ENCODE measurements at regions not wholly inside any gene's neighbourhood (a gene's known extent, or its start where the extent isn't known, plus 50 kb on each side); places are given as distances from the start of the nearest gene placed in this dataset.
"Not testable (repeated sequence)": the region's sequence is repeated elsewhere in the genome, so short reads cannot be mapped to it uniquely, and the experiment has no call there.

DNA sequence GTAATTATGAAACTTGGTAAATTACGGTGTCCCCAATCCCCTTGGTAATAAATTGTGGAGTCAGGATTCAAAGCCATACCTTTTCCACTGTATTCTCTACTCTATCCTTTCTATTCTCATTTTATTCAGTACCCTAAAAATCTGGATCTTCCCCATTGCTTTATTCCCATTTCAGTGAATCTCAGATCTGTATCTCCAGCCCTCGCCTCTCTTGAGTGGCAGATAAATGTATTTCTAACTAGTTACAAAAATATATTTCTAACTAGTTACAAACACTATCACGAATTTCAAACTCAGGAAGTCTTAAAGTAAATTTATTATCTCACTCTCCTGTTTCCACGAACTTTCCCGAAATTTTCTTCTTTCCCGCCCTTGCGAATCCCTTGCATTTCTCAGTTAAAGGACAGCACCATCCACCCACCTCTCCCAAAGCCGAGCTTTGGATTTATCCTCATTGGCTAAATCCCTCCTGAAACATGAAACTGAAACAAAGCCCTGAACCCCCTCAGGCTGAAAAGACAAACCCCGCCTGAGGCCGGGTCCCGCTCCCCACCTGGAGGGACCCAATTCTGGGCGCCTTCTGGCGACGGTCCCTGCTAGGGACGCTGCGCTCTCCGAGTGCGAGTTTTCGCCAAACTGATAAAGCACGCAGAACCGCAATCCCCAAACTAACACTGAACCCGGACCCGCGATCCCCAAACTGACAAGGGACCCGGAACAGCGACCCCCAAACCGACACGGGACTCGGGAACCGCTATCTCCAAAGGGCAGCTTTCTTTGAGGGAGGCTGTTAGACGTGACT is 164.3 kb upstream of the PABPC3 start:
- Mint-ChIP-seq H3K9me3 (no peaks in the 10 kb centered on the region), H3K27me3 (peaks cover 34% of the 10 kb centered on the region), H3K4me1 (peaks cover 13% of the 10 kb centered on the region), H3K4me3 (no peak overlapping the region), H3K27ac (no peak overlapping the region), H3K36me3 (ENCODE audit: low read depth) (no peaks in the 10 kb centered on the region)
- POLR2A ChIA-PET, result no interaction called here
- intact Hi-C loops (cut with micrococcal nuclease), result no loop called here
- CTCF ChIA-PET, result no interaction called here
- ATAC-seq (ENCODE audit: low read depth), result no peak
- TF ChIP-seq, protein P1, sequence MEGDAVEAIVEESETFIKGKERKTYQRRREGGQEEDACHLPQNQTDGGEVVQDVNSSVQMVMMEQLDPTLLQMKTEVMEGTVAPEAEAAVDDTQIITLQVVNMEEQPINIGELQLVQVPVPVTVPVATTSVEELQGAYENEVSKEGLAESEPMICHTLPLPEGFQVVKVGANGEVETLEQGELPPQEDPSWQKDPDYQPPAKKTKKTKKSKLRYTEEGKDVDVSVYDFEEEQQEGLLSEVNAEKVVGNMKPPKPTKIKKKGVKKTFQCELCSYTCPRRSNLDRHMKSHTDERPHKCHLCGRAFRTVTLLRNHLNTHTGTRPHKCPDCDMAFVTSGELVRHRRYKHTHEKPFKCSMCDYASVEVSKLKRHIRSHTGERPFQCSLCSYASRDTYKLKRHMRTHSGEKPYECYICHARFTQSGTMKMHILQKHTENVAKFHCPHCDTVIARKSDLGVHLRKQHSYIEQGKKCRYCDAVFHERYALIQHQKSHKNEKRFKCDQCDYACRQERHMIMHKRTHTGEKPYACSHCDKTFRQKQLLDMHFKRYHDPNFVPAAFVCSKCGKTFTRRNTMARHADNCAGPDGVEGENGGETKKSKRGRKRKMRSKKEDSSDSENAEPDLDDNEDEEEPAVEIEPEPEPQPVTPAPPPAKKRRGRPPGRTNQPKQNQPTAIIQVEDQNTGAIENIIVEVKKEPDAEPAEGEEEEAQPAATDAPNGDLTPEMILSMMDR (IDR thresholded peaks at IDR 0.05), result no peak
- DNase-seq, result no peak

DNA sequence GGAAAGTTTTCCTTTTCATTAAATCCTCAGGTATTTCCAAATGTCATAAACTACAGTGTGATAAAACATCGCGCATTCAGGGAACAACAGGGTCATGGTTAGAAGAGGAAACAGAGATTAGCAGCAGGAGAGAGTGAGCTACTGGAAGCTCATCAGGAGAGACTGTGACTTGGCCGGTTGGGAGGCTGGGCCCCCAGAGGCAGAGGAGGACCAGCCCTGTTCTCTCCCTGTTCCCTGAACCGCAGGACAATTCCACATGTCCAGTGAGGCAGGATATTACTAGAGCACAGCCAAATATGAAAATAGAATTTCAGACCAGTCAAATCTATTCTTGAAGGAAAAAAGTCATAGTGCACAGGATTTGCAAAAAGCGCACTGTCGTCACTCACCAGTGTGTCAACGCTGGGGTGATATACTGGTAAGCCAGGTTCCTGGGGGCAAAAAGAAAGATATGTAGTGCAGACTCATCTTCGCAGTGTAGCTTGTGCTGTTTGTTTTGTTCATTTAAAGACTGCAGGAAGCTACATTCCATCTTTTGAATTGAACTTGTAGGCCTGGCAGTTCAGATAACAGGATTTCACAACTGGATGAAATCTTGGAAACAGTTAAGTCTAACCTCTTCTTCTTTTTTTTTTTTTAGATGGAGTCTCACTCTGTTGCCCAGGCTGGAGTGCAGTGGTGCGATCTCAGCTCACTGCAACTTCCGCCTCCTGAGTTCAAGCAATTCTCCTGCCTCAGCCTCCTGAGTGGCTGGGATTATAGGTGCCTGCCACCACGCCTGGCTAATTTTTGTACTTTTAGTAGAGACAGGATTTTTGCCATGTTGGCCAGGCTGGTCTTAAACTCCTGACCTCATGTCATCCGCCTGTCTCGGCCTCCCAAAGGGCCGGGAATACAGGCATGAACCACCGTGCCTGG is 162.6 kb upstream of the PABPC3 start:
- H3K27me3 Mint-ChIP-seq, result peaks cover 41% of the 10 kb centered on the region
- DNase-seq; CTCF ChIA-PET; H3K4me3 Mint-ChIP-seq; H3K36me3 Mint-ChIP-seq (ENCODE audit: low read depth); POLR2A ChIA-PET; intact Hi-C loops (cut with micrococcal nuclease); ATAC-seq (ENCODE audit: low read depth); H3K27ac Mint-ChIP-seq; H3K9me3 Mint-ChIP-seq: not testable (repeated sequence)
- H3K4me1 Mint-ChIP-seq, result peaks cover 13% of the 10 kb centered on the region

DNA sequence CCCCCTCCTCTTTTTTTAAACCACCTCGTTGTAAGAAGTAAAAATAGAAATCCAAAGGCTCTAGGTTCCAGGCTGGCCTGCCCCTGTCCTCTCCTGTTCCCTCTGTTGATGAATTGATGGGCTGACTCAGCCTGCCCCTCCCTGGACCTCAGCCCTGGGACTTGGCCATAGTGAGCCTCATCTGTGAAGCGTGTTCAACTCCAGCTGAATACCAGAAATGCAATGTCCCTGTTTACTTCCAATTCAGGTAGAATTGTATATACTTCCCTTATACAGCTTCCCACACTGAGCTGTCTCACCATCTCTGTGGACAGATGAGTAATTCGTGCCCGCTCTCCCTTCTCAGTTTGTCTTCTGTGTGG is 161.9 kb upstream of the PABPC3 start:
- H3K36me3 Mint-ChIP-seq (ENCODE audit: low read depth); ATAC-seq (ENCODE audit: low read depth); DNase-seq; intact Hi-C loops (cut with micrococcal nuclease); H3K9me3 Mint-ChIP-seq; H3K4me3 Mint-ChIP-seq; POLR2A ChIA-PET; CTCF ChIA-PET; H3K27ac Mint-ChIP-seq: not testable (repeated sequence)
- peaks cover 41% of the 10 kb centered on the region for H3K27me3 Mint-ChIP-seq
- peaks cover 13% of the 10 kb centered on the region for H3K4me1 Mint-ChIP-seq

DNA sequence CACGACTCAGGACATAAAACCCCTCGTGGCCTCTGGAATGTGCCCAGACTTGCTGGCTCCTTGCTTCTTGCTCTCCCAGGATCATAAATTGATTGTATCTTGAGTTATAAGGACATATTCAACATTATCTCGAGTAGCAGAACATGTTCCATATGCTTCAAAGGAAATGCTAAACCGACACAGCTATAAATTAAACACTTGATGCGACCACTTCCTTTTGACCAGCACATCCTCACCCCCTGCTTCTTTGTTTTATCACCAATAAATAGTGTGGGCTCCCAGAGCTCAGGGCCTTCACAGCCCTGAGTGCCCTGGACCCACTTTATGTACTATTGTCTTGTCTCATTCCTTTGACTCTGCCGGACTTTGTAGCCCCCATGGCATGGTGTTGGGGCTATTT is 157.0 kb upstream of the PABPC3 start:
- Mint-ChIP-seq H3K27me3 (peaks cover 24% of the 10 kb centered on the region), H3K9me3 (peaks cover 6% of the 10 kb centered on the region), H3K4me1 (peaks cover 2% of the 10 kb centered on the region), H3K4me3 (no peak overlapping the region), H3K36me3 (ENCODE audit: low read depth) (no peaks in the 10 kb centered on the region), H3K27ac (no peak overlapping the region)
- TF ChIP-seq, protein P1 (IDR thresholded peaks at IDR 0.05), result no peak
- ATAC-seq (ENCODE audit: low read depth) (no peak), DNase-seq (no peak)
- ChIA-PET CTCF (no interaction called here), POLR2A (no interaction called here)
- intact Hi-C loops (cut with micrococcal nuclease), result no loop called here

DNA sequence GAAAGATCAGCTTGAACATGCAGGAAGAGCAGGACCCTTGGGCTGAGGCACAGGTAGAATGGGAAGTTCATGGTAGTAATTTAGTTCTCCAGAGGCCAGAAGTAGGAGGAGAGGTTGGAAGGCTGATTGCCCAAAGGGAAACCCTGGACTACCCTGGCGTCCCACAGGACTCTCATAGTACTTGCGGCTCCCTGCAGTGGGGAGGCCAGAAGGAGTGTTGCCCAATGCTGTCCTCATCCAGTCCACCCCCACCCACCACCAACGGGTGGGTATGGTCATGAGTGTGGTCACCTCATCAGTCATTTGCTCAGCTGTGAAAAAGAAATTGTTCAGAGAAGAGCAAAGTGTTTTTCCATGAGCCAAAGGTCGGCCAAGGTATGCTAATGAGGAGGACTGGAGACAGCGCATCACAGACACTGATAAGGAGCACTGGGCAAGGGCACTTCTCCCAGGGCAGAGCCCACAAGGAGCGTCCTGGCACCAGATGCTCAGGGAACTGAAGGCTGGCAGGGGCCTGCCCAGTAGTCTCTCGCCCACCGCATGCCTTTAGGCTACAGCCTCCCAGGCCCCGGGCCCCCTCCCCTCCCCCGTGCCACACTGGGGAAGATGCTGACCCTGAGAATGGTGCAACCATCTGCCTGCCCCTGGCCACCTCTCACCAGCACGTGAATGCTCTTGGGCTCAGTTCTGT is 154.8 kb upstream of the PABPC3 start:
- H3K36me3 Mint-ChIP-seq (ENCODE audit: low read depth); H3K4me3 Mint-ChIP-seq; CTCF ChIA-PET; POLR2A ChIA-PET; H3K27ac Mint-ChIP-seq; DNase-seq; ATAC-seq (ENCODE audit: low read depth); H3K4me1 Mint-ChIP-seq; H3K9me3 Mint-ChIP-seq: not testable (repeated sequence)
- intact Hi-C loops (cut with micrococcal nuclease), result loop anchor here (10.0 kb wide), 1 partner anchor 56 kb away; no protein-coding TSS in a partner anchor
- peaks cover 26% of the 10 kb centered on the region for H3K27me3 Mint-ChIP-seq

DNA sequence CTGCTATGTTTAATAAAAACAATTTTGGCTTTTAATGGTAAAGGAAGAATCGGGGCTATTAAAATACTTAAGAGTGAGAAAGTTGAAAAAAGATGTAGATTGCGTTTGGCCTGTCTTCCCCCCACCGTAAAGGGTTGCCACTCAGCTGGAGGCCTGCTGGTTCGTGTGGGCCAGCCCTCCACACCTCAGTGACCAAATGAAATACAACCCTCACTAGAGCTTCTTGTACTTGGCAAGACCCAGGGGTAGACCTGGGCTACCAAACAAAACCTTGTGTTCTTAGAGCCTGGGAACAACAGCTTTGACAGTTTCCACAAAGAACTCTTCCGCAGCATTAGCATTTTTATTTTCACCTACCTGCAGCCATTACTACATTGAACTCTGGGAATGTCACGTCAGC is 152.8 kb upstream of the PABPC3 start:
- no peaks in the 10 kb centered on the region for H3K36me3 Mint-ChIP-seq (ENCODE audit: low read depth)
- no peaks in the 10 kb centered on the region for H3K9me3 Mint-ChIP-seq
- no peak overlapping the region for H3K4me3 Mint-ChIP-seq
- DNase-seq (no peak), ATAC-seq (ENCODE audit: low read depth) (no peak)
- TF ChIP-seq, protein P1 (IDR thresholded peaks at IDR 0.05), result no peak
- CTCF ChIA-PET, result no interaction called here
- no peak overlapping the region for H3K27ac Mint-ChIP-seq
- peaks cover 5% of the 10 kb centered on the region for H3K4me1 Mint-ChIP-seq
- intact Hi-C loops (cut with micrococcal nuclease), result loop anchor here (10.0 kb wide), 1 partner anchor 58 kb away; no protein-coding TSS in a partner anchor
- POLR2A ChIA-PET, result no interaction called here
- H3K27me3 Mint-ChIP-seq, result peaks cover 19% of the 10 kb centered on the region

DNA sequence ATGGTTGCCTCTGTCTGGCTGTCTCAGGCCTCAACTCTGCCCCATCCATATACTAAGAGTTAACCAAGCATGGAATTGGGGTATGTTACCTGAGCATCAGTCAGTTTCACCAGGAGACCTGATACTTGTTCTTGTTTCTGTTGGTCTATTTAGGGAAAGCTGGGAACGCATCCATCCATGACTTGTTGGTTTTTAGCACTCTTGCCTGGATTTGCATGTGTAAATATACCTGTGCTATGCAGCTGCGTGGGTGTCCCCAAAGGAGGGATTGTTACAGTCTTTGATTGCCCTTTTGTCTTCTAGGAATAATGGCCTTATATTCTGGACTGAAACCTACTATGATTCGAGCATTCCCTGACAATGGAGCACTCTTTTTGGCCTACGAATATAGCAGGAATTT is 151.9 kb upstream of the PABPC3 start:
- peaks cover 19% of the 10 kb centered on the region for H3K27me3 Mint-ChIP-seq
- intact Hi-C loops (cut with micrococcal nuclease), result loop anchor here (10.0 kb wide), 1 partner anchor 59 kb away; no protein-coding TSS in a partner anchor
- not testable (repeated sequence) for ATAC-seq (ENCODE audit: low read depth)

DNA sequence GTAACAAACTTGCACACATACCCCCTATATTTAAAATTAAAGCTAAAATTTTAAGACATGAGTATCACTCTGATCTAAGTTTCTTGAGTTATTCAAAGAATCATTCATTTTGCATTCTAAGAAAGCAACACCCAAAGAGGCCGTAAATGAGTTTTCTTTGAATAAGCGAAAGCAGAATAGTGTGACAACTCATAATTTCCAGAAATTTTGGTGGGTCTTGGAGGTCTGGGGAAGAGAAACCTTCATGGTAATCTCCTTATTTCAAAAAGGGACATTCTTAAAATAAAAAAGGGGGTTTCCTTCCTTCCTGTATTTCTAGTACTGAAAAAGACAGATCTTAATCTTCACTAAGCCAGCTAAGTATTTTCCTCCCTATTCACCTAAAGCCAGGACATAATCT is 147.0 kb upstream of the PABPC3 start:
- H3K36me3 Mint-ChIP-seq (ENCODE audit: low read depth); H3K9me3 Mint-ChIP-seq; H3K4me1 Mint-ChIP-seq; CTCF ChIA-PET; POLR2A ChIA-PET; DNase-seq; H3K4me3 Mint-ChIP-seq; H3K27ac Mint-ChIP-seq; ATAC-seq (ENCODE audit: low read depth): not testable (repeated sequence)
- intact Hi-C loops (cut with micrococcal nuclease), result loop anchor here (10.0 kb wide), 1 partner anchor 64 kb away; no protein-coding TSS in a partner anchor
- peaks cover 11% of the 10 kb centered on the region for H3K27me3 Mint-ChIP-seq

More for the DNA sequence above, 151.9 kb upstream of the PABPC3 start:
- H3K27ac Mint-ChIP-seq; CTCF ChIA-PET; H3K9me3 Mint-ChIP-seq; POLR2A ChIA-PET; H3K4me1 Mint-ChIP-seq; H3K4me3 Mint-ChIP-seq; DNase-seq; H3K36me3 Mint-ChIP-seq (ENCODE audit: low read depth): not testable (repeated sequence)

DNA sequence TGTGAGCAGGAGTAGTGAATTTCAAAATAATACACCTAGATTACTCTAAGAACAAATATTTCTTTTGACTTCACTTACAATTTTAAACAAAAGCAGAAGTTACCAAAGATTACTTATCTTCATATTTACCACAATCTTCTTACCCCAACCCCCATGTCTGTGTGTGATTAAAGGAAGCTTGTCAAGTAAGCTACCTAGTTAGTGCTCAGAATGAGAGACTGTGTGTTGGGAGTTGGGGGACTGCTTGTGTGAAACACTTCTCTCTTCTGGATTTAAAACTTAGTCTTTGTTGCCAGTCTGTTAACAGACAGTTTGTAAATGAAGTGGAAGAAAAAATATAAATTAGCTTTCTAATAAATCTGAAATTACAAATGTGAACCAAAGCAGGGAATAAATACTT is 145.3 kb upstream of the PABPC3 start:
- DNase-seq; H3K27ac Mint-ChIP-seq; H3K36me3 Mint-ChIP-seq (ENCODE audit: low read depth); ATAC-seq (ENCODE audit: low read depth); H3K4me3 Mint-ChIP-seq; POLR2A ChIA-PET; H3K4me1 Mint-ChIP-seq; H3K27me3 Mint-ChIP-seq; intact Hi-C loops (cut with micrococcal nuclease); CTCF ChIA-PET; H3K9me3 Mint-ChIP-seq: not testable (repeated sequence)

All from activated B cell treated with CpG ODN at 0.5 μM for 24 hours (primary cell).